ENCODE measurements at regions not wholly inside any gene's neighbourhood (a gene's known extent, or its start where the extent isn't known, plus 50 kb on each side); places are given as distances from the start of the nearest gene placed in this dataset.
"Not testable (repeated sequence)": the region's sequence is repeated elsewhere in the genome, so short reads cannot be mapped to it uniquely, and the experiment has no call there.

DNA sequence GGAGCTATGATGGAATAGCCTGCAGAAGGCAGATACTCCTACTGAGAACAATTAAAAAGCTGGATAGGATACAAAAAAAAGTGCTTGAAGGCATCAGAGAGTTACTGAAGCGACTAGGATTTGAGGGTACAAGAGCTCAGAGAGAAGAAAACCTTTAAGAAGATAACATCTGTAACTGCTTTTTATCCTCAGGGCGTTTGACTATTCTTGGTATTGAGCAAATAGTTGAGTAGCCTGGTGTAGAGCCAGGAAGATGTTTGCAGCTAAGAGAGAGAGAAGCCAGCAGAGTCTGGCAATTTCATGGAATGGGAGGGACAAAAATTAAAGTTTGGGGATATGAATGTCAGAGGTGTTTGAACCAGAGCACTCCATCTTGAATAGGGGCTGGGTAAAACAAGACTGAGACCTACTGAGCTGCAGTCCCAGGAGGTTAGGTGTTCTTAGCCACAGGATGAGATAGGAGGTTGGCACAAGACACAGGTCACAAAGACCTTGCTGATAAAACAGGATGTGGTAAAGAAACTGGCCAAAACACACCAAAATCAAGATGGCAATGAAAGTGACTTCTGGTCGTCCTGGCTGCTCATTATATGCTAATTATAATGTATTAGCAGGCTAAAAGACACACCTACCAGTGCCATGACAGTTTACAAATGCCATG is 428.8 kb downstream of the SH2D4B start:
- FAIRE-seq (no peak), ATAC-seq (no peak), DNase-seq (ENCODE audit: low spot score) (no peak)
- intact Hi-C loops (cut with micrococcal nuclease; ENCODE audit: unreplicated experiment) = no loop called here
- WGBS (ENCODE audit: low lambda C conversion rate) = under 1% methylated on average over 3 of the region's 3 CpGs
- ChIA-PET CTCF (ENCODE audit: low intra/inter-chr PET ratio, low total read pairs) (no interaction called here), POLR2A (no interaction called here)
- Histone ChIP-seq H3K36me3 (replicated peaks in 1 of 2; ENCODE audit: control insufficient read depth in 1 of 2, insufficient read depth in 2 of 2, low read length in 2 of 2) (no peaks in the 10 kb centered on the region), H3K9me3 (ENCODE audit: low read length) (no peaks in the 10 kb centered on the region), H2AFZ (ENCODE audit: low read length) (no peak overlapping the region), H3K4me1 (ENCODE audit: insufficient read depth, low read length) (no peaks in the 10 kb centered on the region), H3K4me3 (replicated peaks in 1 of 3; ENCODE audit: insufficient read depth in 1 of 3, low read depth in 2 of 3, low read length in 3 of 3) (no peak overlapping the region), H3K27ac (ENCODE audit: extremely low read length, insufficient read depth, low read length) (no peak overlapping the region), H3K4me2 (ENCODE audit: low read depth, low read length) (no peak overlapping the region), H3K9ac (ENCODE audit: insufficient read depth, low read depth, low read length) (no peak overlapping the region), H3K79me2 (ENCODE audit: insufficient read depth, low read length) (no peaks in the 10 kb centered on the region), H4K20me1 (ENCODE audit: insufficient read depth, low read length) (no peaks in the 10 kb centered on the region), H3K27me3 (ENCODE audit: control insufficient read depth in 1 of 2, insufficient read depth in 2 of 2, low read length in 2 of 2) (no peaks in the 10 kb centered on the region)
- in situ Hi-C loops (cut with HindIII; ENCODE audit: extremely low pct_ligation_motif_present, low pct_unique_long_range_greater_than_20kb) = no loop called here
- TF ChIP-seq RBFOX2 (IDR thresholded peaks at IDR 0.05; ENCODE audit: low read depth, low read length) (no peak), CCAR2 (optimal IDR thresholded peaks at IDR 0.05; ENCODE audit: low read depth, low read length) (no peak), KDM4B (CRISPR knock-in tag; IDR thresholded peaks at IDR 0.05) (no peak), NFATC3 (CRISPR knock-in tag; IDR thresholded peaks at IDR 0.05) (no peak), IRF2 (CRISPR knock-in tag; IDR thresholded peaks at IDR 0.05) (no peak), KDM3A (CRISPR knock-in tag; IDR thresholded peaks at IDR 0.05; ENCODE audit: low read depth) (no peak)
- TF ChIP-seq, protein P1, sequence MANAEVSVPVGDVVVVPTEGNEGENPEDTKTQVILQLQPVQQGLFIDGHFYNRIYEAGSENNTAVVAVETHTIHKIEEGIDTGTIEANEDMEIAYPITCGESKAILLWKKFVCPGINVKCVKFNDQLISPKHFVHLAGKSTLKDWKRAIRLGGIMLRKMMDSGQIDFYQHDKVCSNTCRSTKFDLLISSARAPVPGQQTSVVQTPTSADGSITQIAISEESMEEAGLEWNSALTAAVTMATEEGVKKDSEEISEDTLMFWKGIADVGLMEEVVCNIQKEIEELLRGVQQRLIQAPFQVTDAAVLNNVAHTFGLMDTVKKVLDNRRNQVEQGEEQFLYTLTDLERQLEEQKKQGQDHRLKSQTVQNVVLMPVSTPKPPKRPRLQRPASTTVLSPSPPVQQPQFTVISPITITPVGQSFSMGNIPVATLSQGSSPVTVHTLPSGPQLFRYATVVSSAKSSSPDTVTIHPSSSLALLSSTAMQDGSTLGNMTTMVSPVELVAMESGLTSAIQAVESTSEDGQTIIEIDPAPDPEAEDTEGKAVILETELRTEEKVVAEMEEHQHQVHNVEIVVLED (CRISPR knock-in tag; IDR thresholded peaks at IDR 0.05; ENCODE audit: borderline replicate concordance) = no peak
- TF ChIP-seq, protein P2, sequence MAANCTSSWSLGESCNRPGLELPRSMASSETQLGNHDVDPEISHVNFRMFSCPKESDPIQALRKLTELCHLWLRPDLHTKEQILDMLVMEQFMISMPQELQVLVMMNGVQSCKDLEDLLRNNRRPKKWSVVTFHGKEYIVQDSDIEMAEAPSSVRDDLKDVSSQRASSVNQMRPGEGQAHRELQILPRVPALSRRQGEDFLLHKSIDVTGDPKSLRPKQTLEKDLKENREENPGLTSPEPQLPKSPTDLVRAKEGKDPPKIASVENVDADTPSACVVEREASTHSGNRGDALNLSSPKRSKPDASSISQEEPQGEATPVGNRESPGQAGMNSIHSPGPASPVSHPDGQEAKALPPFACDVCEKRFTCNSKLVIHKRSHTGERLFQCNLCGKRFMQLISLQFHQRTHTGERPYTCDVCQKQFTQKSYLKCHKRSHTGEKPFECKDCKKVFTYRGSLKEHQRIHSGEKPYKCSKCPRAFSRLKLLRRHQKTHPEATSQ (CRISPR knock-in tag; IDR thresholded peaks at IDR 0.05; ENCODE audit: borderline replicate concordance) = no peak
- no TSS peak for BruUV-seq (replicated peaks)

DNA sequence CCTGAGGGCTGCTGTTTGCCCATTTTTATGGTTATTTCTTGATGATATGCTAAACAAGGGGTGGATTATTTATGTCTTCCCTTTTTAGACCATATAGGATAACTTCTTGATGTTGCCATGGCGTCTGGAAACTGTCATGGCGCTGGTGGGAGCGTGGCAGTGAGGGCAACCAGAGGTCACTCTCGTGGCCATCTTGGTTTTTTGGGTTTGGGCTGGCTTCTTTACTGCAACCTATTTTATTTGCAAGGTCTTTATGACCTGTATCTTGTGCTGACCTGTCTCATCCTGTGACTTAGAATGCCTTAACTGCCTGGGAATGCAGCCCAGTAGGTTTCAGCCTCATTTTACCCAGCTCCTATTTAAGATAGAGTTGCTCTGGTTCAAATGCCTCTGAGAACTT is 429.7 kb downstream of the SH2D4B start:
- H3K4me2 ChIP-seq (ENCODE audit: low read depth, low read length); H2AFZ ChIP-seq (ENCODE audit: low read length); H3K27me3 ChIP-seq (ENCODE audit: control insufficient read depth in 1 of 2, insufficient read depth in 2 of 2, low read length in 2 of 2); FAIRE-seq; in situ Hi-C loops (cut with HindIII; ENCODE audit: extremely low pct_ligation_motif_present, low pct_unique_long_range_greater_than_20kb); POLR2A ChIA-PET; H3K79me2 ChIP-seq (ENCODE audit: insufficient read depth, low read length); H3K9me3 ChIP-seq (ENCODE audit: low read length); H3K9ac ChIP-seq (ENCODE audit: insufficient read depth, low read depth, low read length); H3K4me3 ChIP-seq (replicated peaks in 1 of 3; ENCODE audit: insufficient read depth in 1 of 3, low read depth in 2 of 3, low read length in 3 of 3); ATAC-seq; CTCF ChIA-PET (ENCODE audit: low intra/inter-chr PET ratio, low total read pairs); H3K27ac ChIP-seq (ENCODE audit: extremely low read length, insufficient read depth, low read length); H3K4me1 ChIP-seq (ENCODE audit: insufficient read depth, low read length); intact Hi-C loops (cut with micrococcal nuclease; ENCODE audit: unreplicated experiment); H4K20me1 ChIP-seq (ENCODE audit: insufficient read depth, low read length); DNase-seq (ENCODE audit: low spot score); H3K36me3 ChIP-seq (replicated peaks in 1 of 2; ENCODE audit: control insufficient read depth in 1 of 2, insufficient read depth in 2 of 2, low read length in 2 of 2); BruUV-seq (replicated peaks): not testable (repeated sequence)
- 3% methylated on average over 4 of the region's 4 CpGs for WGBS (ENCODE audit: low lambda C conversion rate)

Measured in HepG2 (cell line).